Fibroblast of lung (primary cell): ENCODE measurements at regions not wholly inside any gene's neighbourhood (a gene's known extent, or its start where the extent isn't known, plus 50 kb on each side); places are given as distances from the start of the nearest gene placed in this dataset.

Experiments used
- DNase-seq, 2 donors: peaks; one replicate each; pipeline versions ENCODE4 v3.0.0 to v3.0.0-alpha.2; 2010; ENCODE audit warnings: low read depth in 2 of 2
- H2AFZ ChIP-seq: 2 replicates; pipeline ENCODE4 v1.5.1; 2012; ENCODE audit warnings: low read length, control low read depth, inconsistent platforms
- H3K27ac ChIP-seq: 2 replicates; pipeline ENCODE4 v1.5.1; 2011; ENCODE audit warnings: low read length, control low read depth; ENCODE audit not compliant: insufficient read depth
- H3K27me3 ChIP-seq: 2 replicates; pipeline ENCODE4 v1.5.1; 2011; ENCODE audit warnings: mild to moderate bottlenecking, low read length; ENCODE audit not compliant: control insufficient read depth, insufficient read depth
- H3K36me3 ChIP-seq: 2 replicates; pipeline ENCODE4 v1.5.1; 2011; ENCODE audit warnings: low read length; ENCODE audit not compliant: control insufficient read depth, insufficient read depth
- H3K4me1 ChIP-seq: 2 replicates; pipeline ENCODE4 v1.5.1; 2011; ENCODE audit warnings: low read length; ENCODE audit not compliant: control insufficient read depth, insufficient read depth; ENCODE audit errors: extremely low read depth
- H3K4me2 ChIP-seq: 2 replicates; pipeline ENCODE4 v1.5.1; 2011; ENCODE audit warnings: low read length, control low read depth; ENCODE audit not compliant: insufficient read depth; ENCODE audit errors: extremely low read depth
- H3K4me3 ChIP-seq, 4 experiments: fragments of 200-600 bp in 1 of 4; sonication (generic) in 1 of 4; replicated peaks in 1 of 4; 2 replicates each; pipeline ENCODE4 v1.5.1; 2011 to 2016; ENCODE audit warnings: low read length in 4 of 4, low read depth in 3 of 4, mild to moderate bottlenecking in 3 of 4, control low read depth in 2 of 4, inconsistent platforms in 1 of 4, mixed read lengths in 1 of 4; ENCODE audit not compliant: insufficient read depth in 1 of 4; ENCODE audit errors: control extremely low read depth in 1 of 4
- H3K79me2 ChIP-seq: 2 replicates; pipeline ENCODE4 v1.5.1; 2012; ENCODE audit warnings: mild to moderate bottlenecking, low read length, inconsistent platforms; ENCODE audit not compliant: control insufficient read depth, insufficient read depth
- H3K9ac ChIP-seq: 2 replicates; pipeline ENCODE4 v1.5.1; 2011; ENCODE audit warnings: mild to moderate bottlenecking, low read length, control low read depth; ENCODE audit not compliant: insufficient read depth
- H3K9me3 ChIP-seq: 2 replicates; pipeline ENCODE4 v1.5.1; 2012; ENCODE audit warnings: low read depth, low read length; ENCODE audit not compliant: control insufficient read depth, insufficient read depth
- H4K20me1 ChIP-seq: 2 replicates; pipeline ENCODE4 v1.5.1; 2011; ENCODE audit warnings: low read length; ENCODE audit not compliant: control insufficient read depth, insufficient read depth; ENCODE audit errors: extremely low read depth
- EZH2 ChIP-seq: IDR thresholded peaks from 2 replicates; pipeline ENCODE4 v1.5.1; 2012; ENCODE audit warnings: low read length, control low read depth, mild to moderate bottlenecking; ENCODE audit errors: missing control alignments
- TF ChIP-seq, protein P1 (sequence below), 2 donors: IDR thresholded peaks in 1 of 2; conservative IDR thresholded peaks in 1 of 2; 1 replicate in 1 of 2; 2 replicates in 1 of 2; pipeline ENCODE4 v1.5.1; 2011 to 2012; ENCODE audit warnings: low read length in 2 of 2, control low read depth in 1 of 2, inconsistent platforms in 1 of 2, low read depth in 1 of 2, mild to moderate bottlenecking in 1 of 2

DNA sequence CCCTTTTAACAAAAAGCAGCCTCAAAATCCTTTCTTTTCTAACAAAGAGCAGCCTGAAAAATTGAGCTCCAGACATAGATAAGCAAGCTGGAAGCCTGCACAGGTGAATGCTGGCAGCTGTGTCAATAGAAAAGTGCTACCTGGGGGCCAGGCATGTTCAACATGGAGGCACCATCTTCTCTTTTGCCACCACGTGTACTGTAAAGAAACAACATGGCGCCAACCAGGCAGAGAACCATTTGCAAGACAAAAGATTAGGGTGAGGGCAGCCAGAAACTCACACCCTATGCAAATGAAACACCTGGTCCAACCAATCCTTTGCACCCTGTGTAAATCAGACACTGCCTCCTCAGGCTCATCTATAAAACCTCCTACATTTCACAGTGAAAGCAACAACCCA is 96.0 kb downstream of the ACTL7B start:
- no peaks in the 10 kb centered on the region for H3K36me3 ChIP-seq
- no peaks in the 10 kb centered on the region for H3K27me3 ChIP-seq
- no peak overlapping the region for H3K27ac ChIP-seq
- no peaks in the 10 kb centered on the region for H3K79me2 ChIP-seq
- H3K4me1 ChIP-seq: no peaks in the 10 kb centered on the region
- no peak overlapping the region for H2AFZ ChIP-seq
- H3K4me2 ChIP-seq: no peak overlapping the region
- DNase-seq: no peak
- TF ChIP-seq, protein P1, sequence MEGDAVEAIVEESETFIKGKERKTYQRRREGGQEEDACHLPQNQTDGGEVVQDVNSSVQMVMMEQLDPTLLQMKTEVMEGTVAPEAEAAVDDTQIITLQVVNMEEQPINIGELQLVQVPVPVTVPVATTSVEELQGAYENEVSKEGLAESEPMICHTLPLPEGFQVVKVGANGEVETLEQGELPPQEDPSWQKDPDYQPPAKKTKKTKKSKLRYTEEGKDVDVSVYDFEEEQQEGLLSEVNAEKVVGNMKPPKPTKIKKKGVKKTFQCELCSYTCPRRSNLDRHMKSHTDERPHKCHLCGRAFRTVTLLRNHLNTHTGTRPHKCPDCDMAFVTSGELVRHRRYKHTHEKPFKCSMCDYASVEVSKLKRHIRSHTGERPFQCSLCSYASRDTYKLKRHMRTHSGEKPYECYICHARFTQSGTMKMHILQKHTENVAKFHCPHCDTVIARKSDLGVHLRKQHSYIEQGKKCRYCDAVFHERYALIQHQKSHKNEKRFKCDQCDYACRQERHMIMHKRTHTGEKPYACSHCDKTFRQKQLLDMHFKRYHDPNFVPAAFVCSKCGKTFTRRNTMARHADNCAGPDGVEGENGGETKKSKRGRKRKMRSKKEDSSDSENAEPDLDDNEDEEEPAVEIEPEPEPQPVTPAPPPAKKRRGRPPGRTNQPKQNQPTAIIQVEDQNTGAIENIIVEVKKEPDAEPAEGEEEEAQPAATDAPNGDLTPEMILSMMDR (conservative IDR thresholded peaks at IDR 0.05 in 1 of 2, IDR thresholded peaks at IDR 0.05 in 1 of 2; ENCODE audit: low read depth in 1 of 2, low read length in 2 of 2): no peak
- no peak for TF ChIP-seq EZH2
- H4K20me1 ChIP-seq: no peaks in the 10 kb centered on the region
- H3K4me3 ChIP-seq: no peak overlapping the region
- H3K9ac ChIP-seq: no peak overlapping the region
- no peaks in the 10 kb centered on the region for H3K9me3 ChIP-seq

DNA sequence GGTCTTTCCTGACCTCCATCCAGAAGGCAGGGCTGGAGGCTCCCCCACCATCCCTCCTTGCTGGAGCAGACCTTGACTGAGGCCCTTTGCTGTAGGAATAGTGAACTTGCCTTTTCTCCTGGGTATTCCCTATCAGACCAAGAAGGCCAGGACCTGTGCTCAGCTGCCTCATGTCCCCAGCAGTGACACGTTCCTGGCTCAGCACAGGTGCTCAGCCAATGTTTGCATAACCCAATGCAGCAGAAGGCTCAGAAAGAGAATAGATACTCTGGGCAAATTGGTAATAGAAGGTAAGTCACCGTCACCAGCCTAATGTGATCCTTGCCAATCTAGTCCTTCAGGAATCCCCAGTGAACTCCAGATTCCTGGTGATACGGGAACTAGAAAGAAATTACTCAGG is 96.4 kb downstream of the ACTL7B start:
- no peak for TF ChIP-seq EZH2
- TF ChIP-seq, protein P1 (conservative IDR thresholded peaks at IDR 0.05 in 1 of 2, IDR thresholded peaks at IDR 0.05 in 1 of 2; ENCODE audit: low read depth in 1 of 2, low read length in 2 of 2): no peak
- Histone ChIP-seq H3K9ac (no peak overlapping the region), H3K4me2 (no peak overlapping the region), H3K36me3 (no peaks in the 10 kb centered on the region), H3K9me3 (no peaks in the 10 kb centered on the region), H3K27ac (no peak overlapping the region), H3K79me2 (no peaks in the 10 kb centered on the region), H3K4me1 (no peaks in the 10 kb centered on the region), H3K27me3 (no peaks in the 10 kb centered on the region), H3K4me3 (no peak overlapping the region), H2AFZ (no peak overlapping the region), H4K20me1 (no peaks in the 10 kb centered on the region)
- no peak for DNase-seq

DNA sequence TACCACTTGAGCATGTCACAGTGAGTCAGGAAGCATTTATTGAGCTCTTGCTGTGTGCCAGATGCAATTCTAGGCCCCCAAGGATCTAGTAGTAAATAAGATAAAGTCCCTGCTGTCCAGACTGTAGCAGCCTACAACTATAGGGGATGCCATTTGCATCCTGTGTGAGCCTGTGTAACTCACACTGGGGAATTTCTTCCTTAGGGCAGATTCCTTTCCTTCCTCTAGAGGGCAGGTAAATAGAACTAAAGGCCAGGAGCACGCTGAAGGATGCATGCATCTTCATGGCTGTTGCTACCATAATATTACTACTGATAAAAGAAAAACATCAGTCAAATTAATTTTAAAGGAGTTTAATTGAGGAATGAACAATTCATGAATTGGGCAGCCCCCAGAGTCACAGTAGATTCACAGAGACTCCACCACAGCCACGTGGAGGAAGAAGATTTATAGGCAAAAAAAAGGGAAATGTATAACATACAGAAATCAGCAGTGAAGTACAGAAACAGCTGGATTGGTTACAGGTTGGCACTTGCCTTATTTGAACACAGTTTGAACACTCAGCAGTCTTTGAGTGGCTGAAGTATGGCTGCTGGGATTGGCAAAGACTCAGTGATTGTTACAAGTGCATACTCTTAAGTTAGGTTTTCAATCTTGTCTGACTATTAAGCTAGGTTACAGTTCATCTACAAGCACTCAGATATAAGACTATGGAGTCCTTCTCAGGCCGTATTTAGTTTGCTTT is 98.9 kb downstream of the ACTL7B start:
- Histone ChIP-seq H3K9me3 (no peaks in the 10 kb centered on the region), H3K9ac (no peak overlapping the region), H3K4me3 (no peak overlapping the region), H3K79me2 (no peaks in the 10 kb centered on the region), H4K20me1 (no peaks in the 10 kb centered on the region), H3K4me1 (no peaks in the 10 kb centered on the region), H3K36me3 (no peaks in the 10 kb centered on the region), H3K27me3 (no peaks in the 10 kb centered on the region), H2AFZ (no peak overlapping the region), H3K27ac (no peak overlapping the region), H3K4me2 (no peak overlapping the region)
- no peak for TF ChIP-seq EZH2
- TF ChIP-seq, protein P1 (conservative IDR thresholded peaks at IDR 0.05 in 1 of 2, IDR thresholded peaks at IDR 0.05 in 1 of 2; ENCODE audit: low read depth in 1 of 2, low read length in 2 of 2): peak in 1 of 2 donors; percentile 24
- no peak for DNase-seq
